ENCODE measurements at regions not wholly inside any gene's neighbourhood (a gene's known extent, or its start where the extent isn't known, plus 50 kb on each side); places are given as distances from the start of the nearest gene placed in this dataset.

GRCh38 chr6:125511809-125512396 lies 210.1 kb upstream of the HDDC2 start:
- TF ChIP-seq POLR2AphosphoS5 (IDR thresholded peaks at IDR 0.05) (no peak), CTCF (IDR thresholded peaks at IDR 0.05) (no peak), POLR2A (IDR thresholded peaks at IDR 0.05) (no peak)

Data from transverse colon (tissue), 4 donors.